Fibroblast of the aortic adventitia (primary cell): ENCODE measurements at regions not wholly inside any gene's neighbourhood (a gene's known extent, or its start where the extent isn't known, plus 50 kb on each side); places are given as distances from the start of the nearest gene placed in this dataset.

Experiments
- DNase-seq: peaks from one replicate; pipeline ENCODE4 v3.0.0-alpha.2; 2010; ENCODE audit warnings: low read depth
- H3K4me3 ChIP-seq: 2 replicates; pipeline ENCODE4 v1.5.1; 2011; ENCODE audit warnings: low read depth, mild to moderate bottlenecking, control low read depth, low read length, moderate library complexity
- CTCF ChIP-seq: IDR thresholded peaks from 2 replicates; pipeline ENCODE4 v1.5.1; 2011; ENCODE audit warnings: mild to moderate bottlenecking, low read length, control low read depth, inconsistent platforms; ENCODE audit not compliant: insufficient read depth

GRCh38 chr12:18895540-18895939 is 157.6 kb downstream of the CAPZA3 start:
- H3K4me3 ChIP-seq: no peak overlapping the region
- no peak for DNase-seq
- TF ChIP-seq CTCF: no peak

- no peak for TF ChIP-seq CTCF
- no peak overlapping the region for H3K4me3 ChIP-seq
- no peak for DNase-seq
These were observed 158.0 kb downstream of the CAPZA3 start for GRCh38 chr12:18895946-18896345.

- TF ChIP-seq CTCF: no peak
- DNase-seq: no peak
- H3K4me3 ChIP-seq: no peak overlapping the region
These were observed 159.9 kb downstream of the CAPZA3 start for GRCh38 chr12:18897823-18898222.

- no peak for DNase-seq
- no peak overlapping the region for H3K4me3 ChIP-seq
- TF ChIP-seq CTCF: no peak
These were observed 160.6 kb downstream of the CAPZA3 start for GRCh38 chr12:18898470-18898869.

- no peak overlapping the region for H3K4me3 ChIP-seq
- no peak for DNase-seq
- no peak for TF ChIP-seq CTCF
These were observed 161.2 kb downstream of the CAPZA3 start for GRCh38 chr12:18899162-18899561.

- TF ChIP-seq CTCF: no peak
- peak; percentile 72 for DNase-seq
- H3K4me3 ChIP-seq: no peak overlapping the region
These were observed 161.9 kb downstream of the CAPZA3 start for GRCh38 chr12:18899678-18900317.

- no peak for DNase-seq
- TF ChIP-seq CTCF: no peak
- no peak overlapping the region for H3K4me3 ChIP-seq
These were observed 167.2 kb downstream of the CAPZA3 start for GRCh38 chr12:18905134-18905533.
